ENCODE measurements at regions not wholly inside any gene's neighbourhood (a gene's known extent, or its start where the extent isn't known, plus 50 kb on each side); places are given as distances from the start of the nearest gene placed in this dataset.

DNA sequence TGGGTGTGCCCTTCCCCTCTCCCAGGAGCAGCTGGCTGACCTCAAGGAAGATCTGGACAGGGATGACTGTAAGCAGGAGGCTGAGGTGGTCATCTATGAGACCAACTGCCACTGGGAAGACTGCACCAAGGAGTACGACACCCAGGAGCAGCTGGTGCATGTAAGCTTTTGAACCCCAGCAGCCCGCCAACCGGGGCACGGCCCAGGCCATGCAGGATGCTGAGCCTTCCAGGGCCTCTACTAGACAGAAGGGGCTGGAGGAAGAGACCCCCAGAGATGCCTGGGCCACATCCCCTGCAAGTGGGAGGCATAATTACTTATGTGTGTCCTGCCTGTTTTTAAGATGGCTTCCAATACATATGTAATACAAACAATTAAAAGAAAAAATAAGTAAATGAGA lies 239.3 kb downstream of the GLI2 start:
- TF ChIP-seq, protein P1, sequence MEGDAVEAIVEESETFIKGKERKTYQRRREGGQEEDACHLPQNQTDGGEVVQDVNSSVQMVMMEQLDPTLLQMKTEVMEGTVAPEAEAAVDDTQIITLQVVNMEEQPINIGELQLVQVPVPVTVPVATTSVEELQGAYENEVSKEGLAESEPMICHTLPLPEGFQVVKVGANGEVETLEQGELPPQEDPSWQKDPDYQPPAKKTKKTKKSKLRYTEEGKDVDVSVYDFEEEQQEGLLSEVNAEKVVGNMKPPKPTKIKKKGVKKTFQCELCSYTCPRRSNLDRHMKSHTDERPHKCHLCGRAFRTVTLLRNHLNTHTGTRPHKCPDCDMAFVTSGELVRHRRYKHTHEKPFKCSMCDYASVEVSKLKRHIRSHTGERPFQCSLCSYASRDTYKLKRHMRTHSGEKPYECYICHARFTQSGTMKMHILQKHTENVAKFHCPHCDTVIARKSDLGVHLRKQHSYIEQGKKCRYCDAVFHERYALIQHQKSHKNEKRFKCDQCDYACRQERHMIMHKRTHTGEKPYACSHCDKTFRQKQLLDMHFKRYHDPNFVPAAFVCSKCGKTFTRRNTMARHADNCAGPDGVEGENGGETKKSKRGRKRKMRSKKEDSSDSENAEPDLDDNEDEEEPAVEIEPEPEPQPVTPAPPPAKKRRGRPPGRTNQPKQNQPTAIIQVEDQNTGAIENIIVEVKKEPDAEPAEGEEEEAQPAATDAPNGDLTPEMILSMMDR (IDR thresholded peaks at IDR 0.05; ENCODE audit: extremely low read depth in 1 of 2, insufficient read depth in 1 of 2, low read depth in 1 of 2, low read length in 2 of 2), result no peak
- TF ChIP-seq GATA2 (IDR thresholded peaks at IDR 0.05; ENCODE audit: insufficient read depth, insufficient read length, low read depth, low read length), result no peak
- TF ChIP-seq POLR2AphosphoS5 (IDR thresholded peaks at IDR 0.05; ENCODE audit: insufficient read depth, low read depth, low read length), result no peak
- no peak for TF ChIP-seq POLR2A (IDR thresholded peaks at IDR 0.05; ENCODE audit: low read depth, low read length)
- no peak for TF ChIP-seq EZH2 (IDR thresholded peaks at IDR 0.05; ENCODE audit: borderline replicate concordance, low read depth, low read length, severe bottlenecking)
- no peak for TF ChIP-seq MAX (IDR thresholded peaks at IDR 0.05; ENCODE audit: insufficient read depth, insufficient read length)
- no peak for TF ChIP-seq JUN (IDR thresholded peaks at IDR 0.05; ENCODE audit: borderline replicate concordance, insufficient read depth, insufficient read length, low read depth)
- no peak for TF ChIP-seq FOS (IDR thresholded peaks at IDR 0.05; ENCODE audit: borderline replicate concordance, insufficient read depth, low read length)
- TF ChIP-seq MYC (IDR thresholded peaks at IDR 0.05; ENCODE audit: low read depth, low read length), result no peak
